Right lobe of liver (tissue), 4 donors: ENCODE measurements at regions not wholly inside any gene's neighbourhood (a gene's known extent, or its start where the extent isn't known, plus 50 kb on each side); places are given as distances from the start of the nearest gene placed in this dataset.

Experiments
- CTCF ChIP-seq, 4 donors: fragments of 200-600 bp in 3 of 4; fragments of 450-650 bp in 1 of 4; IDR thresholded peaks; one replicate each; pipeline versions ENCODE4 v1.5.1 to v1.8.0; 2016 to 2022; ENCODE audit warnings: antibody characterized with exemption in 4 of 4, mild to moderate bottlenecking in 2 of 4
- POLR2A ChIP-seq: fragments of 450-650 bp; IDR thresholded peaks from one replicate; pipeline ENCODE4 v1.6.1; 2017; ENCODE audit warnings: antibody characterized with exemption, mild to moderate bottlenecking
- donor health status: DM: no; HTN: no; CAD: no.
- donor health status: DM: no; HTN: no; CAD: no.
- donor health status: DM: no; HTN: yes; CAD: no.

GRCh38 chr9:26603617-26604016 lies 289.0 kb downstream of the CAAP1 start:
- TF ChIP-seq POLR2A (no peak), CTCF (IDR thresholded peaks at IDR 0.05) (no peak)
